Medulla oblongata (tissue), 1 donor: ENCODE measurements at regions not wholly inside any gene's neighbourhood (a gene's known extent, or its start where the extent isn't known, plus 50 kb on each side); places are given as distances from the start of the nearest gene placed in this dataset.

Experiments used
- DNase-seq: peaks from one replicate; pipeline ENCODE4 v3.0.0-alpha.2; 2015; ENCODE audit errors: extremely low spot score

DNA sequence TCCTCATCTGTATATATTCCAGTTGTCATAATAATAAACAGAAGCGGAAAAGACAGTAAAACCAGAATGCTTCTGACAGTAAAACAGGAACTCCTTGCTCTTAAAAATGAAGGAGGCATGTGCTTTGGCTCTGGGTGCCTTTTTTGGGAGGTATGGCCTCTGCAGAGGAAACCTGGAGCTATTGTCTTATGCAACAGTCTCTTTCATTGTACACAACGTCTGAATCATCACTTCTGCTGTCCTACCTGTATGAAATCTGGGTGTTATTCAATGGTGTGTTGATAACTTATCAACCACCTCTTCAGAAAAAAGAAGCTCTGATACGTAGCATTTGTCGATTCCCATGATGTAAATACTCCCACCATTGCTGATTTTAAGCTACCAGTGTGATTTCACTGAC is 64.8 kb downstream of the CDCA7 start:
- no peak for DNase-seq

DNA sequence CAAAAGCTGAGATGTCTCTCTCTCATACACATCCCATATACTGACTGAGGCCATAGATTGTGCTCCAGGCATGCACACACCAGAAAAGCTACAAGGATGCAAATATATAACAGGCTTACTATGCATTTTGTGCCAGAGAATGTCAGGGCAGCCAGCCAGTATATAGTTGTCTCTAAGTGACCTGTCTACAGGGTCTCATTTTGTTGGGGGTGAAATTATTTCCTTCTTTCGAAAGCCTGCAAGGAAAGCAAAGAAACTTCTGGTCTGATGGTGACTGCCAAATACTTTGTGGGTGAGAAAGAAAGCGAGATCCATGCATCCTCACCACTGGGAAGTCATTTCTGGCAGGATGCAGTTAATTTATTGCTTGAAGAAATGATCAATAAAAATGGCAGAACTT is 70.2 kb downstream of the CDCA7 start:
- DNase-seq, result no peak

DNA sequence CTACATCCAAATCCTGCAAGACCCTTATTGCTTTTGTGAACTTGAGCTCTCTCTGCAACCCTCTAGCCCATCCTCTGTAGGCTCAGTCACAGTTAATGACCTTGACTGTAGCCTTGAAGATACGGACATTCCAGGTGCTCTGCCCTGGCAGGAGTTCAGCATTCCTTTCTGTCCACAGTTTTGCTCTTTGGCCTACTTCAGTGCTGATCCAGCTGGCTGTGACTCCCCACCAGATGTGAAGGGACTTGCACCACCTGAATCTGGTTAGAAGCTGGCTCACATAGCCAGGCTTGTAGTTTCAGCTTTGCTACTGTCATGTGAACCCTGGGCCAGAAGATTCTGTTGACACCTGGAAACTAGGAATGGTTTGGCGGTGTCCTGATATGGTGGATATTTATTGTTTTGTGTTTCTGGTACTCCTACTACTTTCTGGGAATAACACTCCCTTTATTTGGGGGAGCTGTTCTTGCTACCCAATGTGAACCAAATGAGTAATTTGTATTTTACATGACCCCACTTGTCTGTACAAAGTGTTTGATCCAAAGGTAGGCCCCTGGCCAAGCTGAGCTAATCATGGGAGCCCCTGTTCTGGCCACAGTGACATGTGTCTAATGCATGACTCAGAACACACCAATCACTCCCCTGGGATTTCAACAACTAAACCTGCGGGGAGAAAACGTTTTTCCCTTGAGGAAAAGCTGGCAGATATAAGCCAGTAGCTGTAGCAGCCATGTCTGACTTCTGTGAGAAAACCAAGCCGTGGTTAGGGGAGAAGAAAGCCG is 73.4 kb downstream of the CDCA7 start:
- DNase-seq, result no peak

DNA sequence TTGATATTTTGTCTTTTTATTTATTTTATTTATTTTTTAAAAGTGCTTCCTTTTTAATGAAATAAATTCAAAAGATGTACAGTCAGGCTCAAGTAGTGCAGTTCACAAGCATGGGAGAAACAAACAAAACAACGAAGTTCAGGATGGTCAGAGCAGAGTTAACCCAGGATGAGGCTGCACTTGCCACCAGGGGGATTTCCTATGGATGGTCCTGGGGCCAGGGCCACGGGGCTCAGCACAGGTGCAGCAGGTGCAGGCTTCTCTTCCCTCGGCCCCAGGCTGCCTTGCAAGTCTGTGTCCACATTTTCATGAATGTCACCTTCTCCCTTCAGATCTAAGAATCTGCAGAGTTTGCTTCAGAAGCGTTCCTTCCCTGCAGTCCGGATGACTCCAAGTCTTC is 76.5 kb downstream of the CDCA7 start:
- no peak for DNase-seq

DNA sequence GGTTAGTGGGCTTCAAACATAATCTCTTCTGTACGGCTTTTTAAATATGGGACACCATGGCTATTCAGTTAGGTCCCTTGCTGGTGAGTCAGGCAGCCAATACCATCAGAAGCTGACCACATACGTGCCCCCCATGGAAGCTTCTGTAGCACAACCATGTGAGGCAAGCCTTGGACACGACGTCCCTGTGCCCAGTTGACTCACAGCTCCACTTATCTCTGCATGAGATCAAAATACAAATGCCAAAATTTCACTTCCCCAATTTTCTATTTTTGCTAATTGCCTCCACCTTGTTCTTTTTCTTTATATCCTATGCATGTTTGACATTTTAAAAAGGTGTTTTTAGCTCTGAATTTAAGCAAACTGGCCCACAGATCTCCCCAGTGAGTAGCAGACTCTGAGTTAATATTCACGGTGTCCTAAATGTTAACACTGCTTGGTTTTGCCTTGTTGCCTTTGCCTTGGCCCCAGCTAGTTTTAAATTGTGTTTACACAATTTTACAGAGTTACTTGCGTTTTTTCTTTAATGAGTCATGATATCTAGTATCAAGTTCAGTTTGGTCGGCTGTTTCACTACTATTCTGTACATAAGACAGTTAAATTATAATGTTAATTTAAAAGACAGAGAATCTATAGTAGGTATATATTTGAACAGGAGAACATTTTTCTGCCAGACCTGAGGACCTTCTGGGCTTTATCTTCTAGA is 77.5 kb downstream of the CDCA7 start:
- DNase-seq, result no peak

DNA sequence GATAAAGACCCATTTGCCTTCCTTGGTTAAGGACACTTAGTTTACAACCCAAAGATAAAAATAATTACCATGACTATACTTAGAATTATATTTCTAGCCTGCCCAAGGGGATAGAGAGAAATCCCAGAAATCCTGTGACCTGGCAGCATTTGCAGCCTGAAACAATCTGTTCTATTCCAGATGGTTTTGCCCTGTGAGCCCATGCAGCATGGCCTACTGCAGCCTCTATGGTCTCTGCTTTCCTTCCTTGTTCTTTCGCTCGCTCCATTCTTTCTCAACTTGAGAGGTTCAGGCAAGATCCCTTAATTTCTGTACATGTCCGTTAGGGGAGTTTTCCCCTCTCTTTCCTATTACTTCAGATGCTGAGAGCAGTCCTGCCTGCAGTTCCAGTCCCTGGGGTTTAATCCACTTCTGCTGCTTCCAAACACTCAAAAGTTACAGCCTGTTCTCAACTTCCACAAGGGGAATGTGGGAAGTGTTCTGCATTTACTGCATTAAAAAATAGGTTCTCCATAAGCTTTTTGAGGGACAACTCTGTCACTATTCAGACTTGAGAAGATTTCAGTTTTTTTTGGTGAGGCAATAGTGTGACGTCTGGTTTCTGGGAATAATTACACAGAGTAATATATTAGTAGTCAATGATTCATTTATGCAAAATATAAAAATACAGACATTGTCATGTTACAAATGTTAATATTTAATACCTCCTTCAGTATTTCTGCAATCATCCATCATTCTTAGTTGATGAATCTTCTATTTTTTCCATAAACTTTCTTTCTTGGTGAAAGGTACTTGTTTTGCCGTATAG is 80.3 kb downstream of the CDCA7 start:
- DNase-seq, result no peak

DNA sequence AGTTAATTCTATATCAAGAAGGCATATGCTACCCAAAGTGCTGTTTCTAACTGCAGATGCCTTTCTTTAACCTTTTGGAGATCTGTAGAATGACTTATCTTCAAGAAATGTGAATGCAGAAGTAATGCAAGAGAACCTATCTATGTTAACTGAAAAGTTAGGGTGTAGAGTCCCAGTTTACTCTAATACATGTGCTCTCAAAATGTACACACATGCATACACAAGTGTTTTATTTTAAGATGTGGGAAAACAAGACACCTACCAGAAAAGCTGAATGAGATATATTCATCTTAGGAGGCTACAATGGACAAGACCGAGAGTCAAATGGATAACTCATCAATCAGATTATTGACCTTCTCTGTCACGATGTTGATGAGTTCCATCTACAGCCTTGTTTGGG is 80.9 kb downstream of the CDCA7 start:
- DNase-seq, result no peak

DNA sequence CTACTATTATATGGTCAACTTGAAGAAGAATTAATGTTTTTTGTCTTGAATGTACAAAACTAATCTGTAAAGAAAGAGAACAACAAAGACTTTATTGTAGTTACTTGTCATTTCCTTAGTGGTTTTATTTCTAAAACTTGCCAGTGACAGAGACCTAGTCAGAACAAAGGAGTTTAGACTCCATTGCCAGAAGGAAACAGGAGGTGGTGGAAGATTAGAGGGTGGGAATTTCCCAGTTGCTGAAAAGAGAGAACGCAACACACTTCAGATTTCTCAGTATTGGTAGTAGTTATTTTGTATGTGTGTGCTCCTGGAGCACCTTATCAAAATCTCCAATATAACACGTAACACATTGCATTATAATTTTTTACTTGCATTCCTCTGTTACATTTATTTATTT is 81.4 kb downstream of the CDCA7 start:
- no peak for DNase-seq

DNA sequence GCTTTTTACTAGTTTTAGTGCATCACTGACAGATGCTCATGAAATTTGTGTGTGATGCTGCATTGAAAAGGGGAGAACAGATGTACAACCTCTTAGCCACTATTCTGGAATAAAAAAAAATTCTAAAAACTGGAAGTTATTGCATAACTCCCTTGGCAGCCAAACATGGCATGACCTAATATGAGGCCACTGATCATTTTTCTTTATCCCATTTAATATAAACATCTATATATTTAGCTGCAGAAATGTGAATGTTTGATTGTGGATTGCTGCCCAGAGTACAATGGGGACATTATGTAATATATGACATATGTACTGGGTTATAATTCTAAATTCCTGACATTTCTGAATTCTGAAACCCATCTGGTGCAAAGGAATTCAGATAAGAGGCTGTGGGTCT is 86.5 kb downstream of the CDCA7 start:
- no peak for DNase-seq

DNA sequence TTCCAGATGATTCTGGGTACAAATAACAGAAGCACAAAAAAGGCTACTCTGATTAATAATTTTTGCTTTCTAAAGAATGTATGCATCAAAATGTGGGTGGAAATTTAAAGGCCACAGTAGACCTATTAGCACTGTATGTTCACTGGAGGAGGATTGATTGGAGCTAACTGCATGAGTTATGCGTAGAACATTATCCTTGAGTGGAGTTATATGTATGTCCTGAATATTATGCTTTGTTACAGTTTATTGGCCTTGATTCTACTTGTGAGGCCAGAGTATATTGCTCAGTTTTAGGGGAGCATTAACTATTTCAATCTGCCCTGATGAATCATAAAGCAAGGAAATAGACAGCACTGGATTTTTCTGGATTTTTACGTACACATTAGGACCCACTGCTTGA is 87.9 kb downstream of the CDCA7 start:
- no peak for DNase-seq

DNA sequence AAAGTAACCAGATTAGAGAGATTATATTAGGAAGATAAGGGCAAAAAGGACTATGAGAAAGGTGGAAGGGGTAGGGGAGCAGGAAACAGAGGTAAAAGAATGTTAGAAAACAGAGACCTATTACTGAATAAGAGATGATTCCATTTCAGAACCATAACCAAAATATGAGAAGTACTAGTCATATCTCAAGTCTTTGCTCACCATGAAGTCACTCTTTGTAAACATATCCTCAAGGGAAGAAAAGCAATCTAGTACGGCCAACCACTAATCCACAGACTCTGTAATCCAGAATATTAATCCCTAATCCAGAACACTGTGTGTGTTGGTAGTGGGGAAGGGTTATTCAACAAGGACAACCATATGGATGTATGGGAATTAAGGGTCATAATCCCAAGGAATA is 92.0 kb downstream of the CDCA7 start:
- no peak for DNase-seq

DNA sequence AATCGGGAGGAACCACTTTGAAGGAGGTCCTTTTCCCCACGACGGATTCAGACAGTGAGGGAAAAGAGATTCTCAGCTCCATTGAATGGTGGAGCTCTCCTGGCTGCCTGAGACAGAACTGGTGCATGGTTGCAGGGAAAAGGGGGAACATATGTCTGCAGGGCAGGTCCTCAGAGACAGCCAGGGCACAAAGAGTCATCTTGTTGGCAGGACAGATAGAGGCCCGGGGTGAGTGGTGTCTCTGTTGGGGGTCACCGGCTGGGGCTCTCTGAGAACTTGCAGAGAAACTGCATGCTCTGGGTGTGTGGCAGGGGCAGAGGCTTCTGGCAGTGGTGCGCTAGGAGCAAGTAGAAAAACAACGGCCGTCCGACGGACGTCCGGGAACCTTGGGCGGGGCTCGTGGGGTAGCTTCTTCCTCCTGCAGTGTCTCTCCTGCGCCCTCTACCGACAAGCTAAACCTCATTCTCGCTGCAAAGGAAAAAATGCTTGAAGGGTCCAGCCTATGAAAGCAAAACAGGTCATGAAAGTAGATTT is 94.3 kb downstream of the CDCA7 start:
- DNase-seq, result peak; percentile 70

DNA sequence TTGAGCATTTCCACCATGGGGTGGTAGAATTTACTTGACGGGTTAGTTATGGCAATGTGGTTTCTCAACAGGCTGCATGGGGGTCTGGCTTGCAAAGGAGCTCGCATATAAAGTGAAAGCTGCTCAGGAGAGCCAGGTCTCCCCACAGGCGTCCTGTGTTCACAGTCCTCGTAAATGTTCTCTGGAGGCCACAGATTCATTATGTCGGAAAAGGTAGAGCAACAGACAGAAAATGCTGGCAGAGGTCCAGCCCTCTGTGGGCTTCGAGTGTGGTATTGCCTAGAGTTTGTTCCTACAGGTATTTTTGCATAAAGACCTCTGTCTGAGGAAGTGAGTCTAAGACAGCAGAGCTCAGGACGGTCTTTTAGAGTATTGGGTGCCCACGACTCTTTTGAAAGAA is 96.4 kb downstream of the CDCA7 start:
- no peak for DNase-seq

DNA sequence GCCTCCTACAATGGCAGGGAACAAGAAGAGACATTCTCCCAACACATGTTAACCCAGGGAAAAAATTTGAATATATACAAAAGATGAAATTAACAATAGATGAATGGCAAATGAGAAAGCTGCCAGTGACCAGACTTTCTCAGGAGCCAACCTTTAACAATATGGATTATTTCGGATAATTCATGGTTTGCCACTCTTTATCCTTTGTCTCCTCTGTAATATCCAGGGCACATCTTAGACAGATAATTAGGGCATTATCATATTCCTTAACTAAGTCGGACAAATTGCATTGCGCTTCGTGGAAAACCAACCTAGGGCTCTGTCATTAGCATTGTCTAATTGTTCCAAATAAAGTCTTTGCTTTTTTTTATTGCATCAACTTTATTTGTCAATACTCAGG is 97.3 kb downstream of the CDCA7 start:
- DNase-seq, result no peak

DNA sequence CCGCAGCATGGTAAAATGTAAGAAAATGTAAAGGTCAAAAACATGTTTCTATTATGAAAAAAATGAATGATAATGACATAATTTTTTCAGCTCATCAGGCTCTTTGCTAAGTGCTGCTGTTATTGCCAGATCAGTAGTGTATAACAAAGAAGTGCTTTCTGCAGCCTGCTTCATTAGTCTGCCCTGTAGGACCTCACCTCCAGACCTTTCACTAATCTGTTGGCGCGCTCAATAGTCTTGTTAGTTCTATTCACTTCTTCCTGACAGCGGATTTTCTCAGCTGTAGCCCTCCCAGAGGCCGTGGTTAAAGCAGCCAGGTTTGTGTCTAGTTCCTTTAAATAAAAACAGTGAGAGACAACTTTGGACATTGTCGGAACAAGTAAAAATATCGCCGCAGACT is 97.7 kb downstream of the CDCA7 start:
- no peak for DNase-seq

DNA sequence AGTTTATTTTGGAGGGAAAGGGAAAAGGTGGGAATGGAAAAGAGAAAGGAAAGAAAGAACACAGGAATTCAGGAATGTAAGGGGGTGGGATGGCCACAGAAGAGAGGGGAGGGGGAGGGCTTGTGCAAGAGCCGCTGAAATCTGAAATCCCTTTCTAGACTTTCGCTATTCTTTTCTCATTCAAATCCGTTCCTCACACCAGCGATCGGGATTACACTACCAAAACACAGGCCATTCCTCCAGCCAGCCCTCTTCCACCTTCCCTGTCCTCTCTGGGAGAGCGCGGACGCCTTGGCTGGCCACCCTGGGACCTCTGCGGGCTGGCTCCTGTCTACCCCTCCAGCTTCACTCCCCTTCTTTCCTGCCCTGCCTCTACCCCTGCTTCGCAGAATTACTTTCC is 102.3 kb downstream of the CDCA7 start:
- no peak for DNase-seq

DNA sequence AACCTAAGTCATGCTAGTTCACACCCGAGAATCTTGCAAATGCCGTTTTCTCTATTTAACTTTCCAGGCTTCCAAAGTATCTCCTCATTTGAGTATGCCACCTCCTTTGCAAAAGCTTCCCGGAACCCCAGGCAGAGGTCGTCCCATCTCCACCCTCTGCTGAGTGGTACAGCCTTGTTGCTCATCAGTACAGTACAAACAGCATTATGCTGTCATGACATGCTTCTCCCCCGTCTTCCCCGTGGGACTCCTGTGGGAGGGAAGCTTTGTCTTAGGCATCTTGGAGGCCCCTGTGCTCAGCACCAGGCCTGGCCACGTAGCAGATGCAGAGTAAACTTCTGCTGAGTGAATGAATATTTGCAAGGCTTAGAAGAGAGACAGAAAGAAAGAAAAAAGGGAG is 102.7 kb downstream of the CDCA7 start:
- no peak for DNase-seq

DNA sequence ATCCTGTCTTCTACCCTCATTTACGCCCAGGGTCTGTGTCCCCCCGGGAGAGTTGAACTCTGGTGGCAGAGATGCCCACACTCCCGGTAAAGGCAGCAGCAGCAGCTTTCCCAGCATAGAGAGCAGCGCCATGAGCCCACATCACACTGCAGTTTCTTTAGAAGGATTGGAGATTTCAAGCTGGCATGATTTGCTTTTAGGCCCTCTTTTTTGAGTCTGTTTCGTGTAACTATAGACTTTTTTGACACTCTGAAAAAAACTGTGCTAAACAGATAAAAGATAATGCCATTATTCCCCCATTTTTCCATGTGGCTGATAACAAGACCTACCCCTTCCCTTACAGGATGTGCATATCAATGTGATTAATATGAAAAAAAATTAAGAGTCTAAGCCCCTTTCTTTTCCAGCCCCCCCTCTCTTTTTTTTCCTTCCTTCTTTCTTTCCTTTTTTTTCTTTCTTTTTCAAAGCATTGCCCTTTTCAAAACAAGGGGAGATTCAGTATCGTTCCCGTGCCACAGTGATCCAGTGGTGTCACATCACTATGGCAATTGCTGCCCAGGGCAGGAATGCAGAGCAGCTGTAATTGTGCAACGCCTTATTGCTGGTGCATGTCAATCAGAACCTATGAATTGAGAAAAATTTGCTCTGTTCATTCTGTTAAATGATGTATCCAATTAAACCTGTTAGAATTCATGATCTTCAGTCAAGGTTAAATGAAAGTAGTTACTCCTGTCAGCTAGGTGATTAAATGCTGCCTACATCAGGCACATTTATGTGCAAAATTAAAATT is 104.5 kb downstream of the CDCA7 start:
- DNase-seq, result no peak

DNA sequence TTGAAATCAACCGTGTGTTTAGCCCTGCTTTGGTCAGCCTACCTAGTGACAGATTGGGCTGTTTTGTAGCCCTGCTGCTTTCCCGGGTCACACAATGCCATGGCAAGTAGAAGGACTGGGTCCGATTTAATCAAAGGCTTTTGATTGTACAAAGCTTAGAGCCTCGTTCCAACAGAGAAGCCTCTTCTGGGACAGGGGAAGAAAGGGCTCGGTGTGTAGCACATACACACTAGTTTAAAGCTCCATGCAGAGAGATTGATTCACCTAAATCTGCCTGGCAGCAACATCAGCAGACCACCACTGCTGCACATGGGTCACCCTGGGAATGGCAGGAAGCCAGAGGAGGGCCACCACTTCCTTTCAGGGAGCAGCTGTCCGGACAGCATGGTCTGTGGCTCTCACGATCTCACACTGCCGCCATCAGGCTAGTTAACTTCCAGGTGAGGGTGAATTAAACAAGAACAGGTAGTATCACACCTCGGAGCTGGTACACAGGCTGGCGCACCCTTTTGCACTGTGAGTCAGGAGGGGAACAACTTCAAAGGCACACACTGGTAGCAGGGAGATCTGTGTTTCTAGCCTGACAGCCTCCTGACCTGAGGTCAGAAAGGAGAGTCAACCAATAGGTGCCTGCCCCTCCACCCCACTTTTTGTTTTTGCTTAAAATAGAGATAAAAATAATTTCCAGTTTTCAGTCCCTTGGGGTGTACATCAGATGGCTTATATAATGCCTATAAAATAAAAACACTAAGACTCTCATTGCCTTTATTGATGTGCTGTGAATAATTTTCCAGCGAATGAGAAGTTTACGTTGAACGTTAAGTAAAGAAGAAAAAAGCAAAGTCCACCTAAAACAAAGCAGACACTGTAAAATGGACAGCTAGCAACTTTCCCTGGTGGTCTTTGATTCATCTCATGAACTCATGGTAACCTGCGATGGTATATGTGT is 108.5 kb downstream of the CDCA7 start:
- no peak for DNase-seq

DNA sequence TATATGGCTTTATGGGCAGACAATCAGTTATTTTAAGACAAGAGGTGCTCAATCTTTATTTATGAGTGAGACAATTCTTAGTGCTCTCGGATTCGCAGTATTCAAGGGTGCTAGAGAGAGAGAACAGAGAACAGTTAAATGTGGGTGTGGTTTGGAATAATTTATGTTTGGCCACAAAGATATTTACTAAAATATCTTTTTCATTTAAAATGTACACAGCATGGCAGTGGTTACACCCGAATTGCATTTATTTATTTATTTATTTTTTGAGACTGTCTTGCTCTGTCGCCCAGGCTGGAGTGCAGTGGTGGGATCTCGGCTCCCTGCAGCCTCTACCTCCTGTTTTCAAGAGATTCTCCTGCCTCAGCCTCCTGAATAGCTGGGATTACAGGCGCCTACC is 109.2 kb downstream of the CDCA7 start:
- DNase-seq, result no peak

DNA sequence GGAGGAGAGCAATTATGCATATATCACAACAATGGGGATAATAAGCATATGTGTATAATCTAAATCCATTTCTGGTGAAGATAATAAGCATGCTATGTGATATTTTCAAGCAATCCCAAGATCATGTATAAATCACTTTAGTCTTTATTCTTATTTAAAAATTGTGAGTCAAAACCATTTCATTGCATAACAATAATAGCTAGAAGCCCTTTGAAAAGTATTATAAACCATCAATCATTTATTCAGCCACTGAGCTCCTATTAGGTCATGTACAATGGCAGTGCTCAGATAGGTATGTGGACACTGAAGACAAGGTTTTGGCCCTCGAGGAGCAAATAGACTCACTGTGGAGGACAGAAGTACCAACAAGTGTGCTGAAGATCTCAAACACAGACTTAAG is 113.1 kb downstream of the CDCA7 start:
- DNase-seq, result no peak
